ENCODE measurements at regions not wholly inside any gene's neighbourhood (a gene's known extent, or its start where the extent isn't known, plus 50 kb on each side); places are given as distances from the start of the nearest gene placed in this dataset.

DNA sequence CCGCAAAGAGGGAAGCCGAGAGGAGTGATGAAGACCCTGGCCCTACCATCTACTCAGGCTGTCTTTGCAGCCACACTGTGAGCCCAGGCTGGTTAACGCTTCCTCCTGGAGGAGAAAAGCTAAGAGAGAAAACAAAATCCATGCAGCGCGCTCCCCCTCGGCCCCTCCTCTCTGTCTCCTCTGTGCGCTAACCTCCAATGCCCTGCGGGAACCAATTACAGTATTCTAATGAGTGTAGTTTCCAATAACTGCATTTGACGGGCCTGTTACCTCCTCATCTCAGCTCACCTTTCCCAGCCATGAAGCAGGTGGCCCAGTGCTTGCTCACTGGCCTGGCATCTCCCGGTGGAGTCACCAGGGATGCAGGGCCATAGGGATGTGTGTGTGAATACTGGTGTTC, 565.5 kb downstream of the EBF1 start:
- Histone ChIP-seq H3K9me1 (ENCODE audit: control insufficient read depth, extremely low read depth, insufficient read depth, low read length) (no peaks in the 10 kb centered on the region), H3K79me2 (ENCODE audit: control insufficient read depth, insufficient read depth, low read length) (no peaks in the 10 kb centered on the region), H3K9me3 (ENCODE audit: control insufficient read depth, low read depth, low read length) (no peaks in the 10 kb centered on the region), H3K27ac (ENCODE audit: control insufficient read depth, insufficient read depth, low read length) (no peak overlapping the region), H3K4me3 (ENCODE audit: control insufficient read depth in 2 of 3, extremely low read depth in 1 of 3, insufficient read depth in 2 of 3, low read depth in 1 of 3, low read length in 3 of 3) (no peak overlapping the region), H3K4me1 (ENCODE audit: control insufficient read depth, extremely low read depth, insufficient read depth, low read length) (no peaks in the 10 kb centered on the region), H3K27me3 (ENCODE audit: control insufficient read depth, extremely low read depth, insufficient read depth, low read length) (peaks cover 4% of the 10 kb centered on the region), H3K36me3 (ENCODE audit: control insufficient read depth in 2 of 2, extremely low read depth in 1 of 2, insufficient read depth in 2 of 2, low read length in 2 of 2) (no peaks in the 10 kb centered on the region), H2AFZ (ENCODE audit: control insufficient read depth, low read length) (no peak overlapping the region), H3K4me2 (ENCODE audit: control insufficient read depth, extremely low read depth, insufficient read depth, low read depth, low read length) (no peak overlapping the region), H3K9ac (ENCODE audit: control insufficient read depth, extremely low read depth, insufficient read depth, low read length) (no peak overlapping the region), H4K20me1 (ENCODE audit: control insufficient read depth, extremely low read depth, insufficient read depth, low read length) (no peaks in the 10 kb centered on the region)
- dilution Hi-C loops (cut with MboI; ENCODE audit: extremely low pct_ligation_motif_present, low sequenced_read_pairs), result no loop called here
- no peak for DNase-seq (ENCODE audit: low read depth, low spot score)
- no peak for TF ChIP-seq EZH2 (IDR thresholded peaks at IDR 0.05; ENCODE audit: low read length)
- TF ChIP-seq, protein P1, sequence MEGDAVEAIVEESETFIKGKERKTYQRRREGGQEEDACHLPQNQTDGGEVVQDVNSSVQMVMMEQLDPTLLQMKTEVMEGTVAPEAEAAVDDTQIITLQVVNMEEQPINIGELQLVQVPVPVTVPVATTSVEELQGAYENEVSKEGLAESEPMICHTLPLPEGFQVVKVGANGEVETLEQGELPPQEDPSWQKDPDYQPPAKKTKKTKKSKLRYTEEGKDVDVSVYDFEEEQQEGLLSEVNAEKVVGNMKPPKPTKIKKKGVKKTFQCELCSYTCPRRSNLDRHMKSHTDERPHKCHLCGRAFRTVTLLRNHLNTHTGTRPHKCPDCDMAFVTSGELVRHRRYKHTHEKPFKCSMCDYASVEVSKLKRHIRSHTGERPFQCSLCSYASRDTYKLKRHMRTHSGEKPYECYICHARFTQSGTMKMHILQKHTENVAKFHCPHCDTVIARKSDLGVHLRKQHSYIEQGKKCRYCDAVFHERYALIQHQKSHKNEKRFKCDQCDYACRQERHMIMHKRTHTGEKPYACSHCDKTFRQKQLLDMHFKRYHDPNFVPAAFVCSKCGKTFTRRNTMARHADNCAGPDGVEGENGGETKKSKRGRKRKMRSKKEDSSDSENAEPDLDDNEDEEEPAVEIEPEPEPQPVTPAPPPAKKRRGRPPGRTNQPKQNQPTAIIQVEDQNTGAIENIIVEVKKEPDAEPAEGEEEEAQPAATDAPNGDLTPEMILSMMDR (optimal IDR thresholded peaks at IDR 0.05 in 1 of 3, IDR thresholded peaks at IDR 0.05 in 1 of 3, conservative IDR thresholded peaks at IDR 0.05 in 1 of 3; ENCODE audit: extremely low read depth in 1 of 3, insufficient read depth in 2 of 3, low read length in 3 of 3), result no peak
- no peak for FAIRE-seq

DNA sequence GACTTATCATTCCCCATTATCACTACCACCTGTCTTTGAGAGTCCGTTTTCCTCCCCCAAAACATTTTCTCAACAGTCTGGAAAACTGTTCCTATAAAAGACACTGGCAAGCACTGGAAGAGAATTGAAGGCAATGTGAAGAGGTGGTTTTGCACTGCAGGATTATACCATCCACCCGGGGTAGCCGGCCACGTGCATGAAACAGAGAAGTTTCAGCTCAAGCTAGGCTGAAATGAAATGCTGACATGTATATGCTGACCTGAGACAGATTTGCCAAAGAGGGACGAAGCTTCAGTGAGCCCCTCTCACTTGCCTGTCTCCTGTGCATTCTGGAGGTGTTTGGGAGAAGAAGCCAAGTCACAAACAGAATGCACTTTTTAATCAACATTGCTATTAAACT, 567.0 kb downstream of the EBF1 start:
- H3K4me3 ChIP-seq (ENCODE audit: control insufficient read depth in 2 of 3, extremely low read depth in 1 of 3, insufficient read depth in 2 of 3, low read depth in 1 of 3, low read length in 3 of 3), result no peak overlapping the region
- no peak for FAIRE-seq
- no peaks in the 10 kb centered on the region for H3K36me3 ChIP-seq (ENCODE audit: control insufficient read depth in 2 of 2, extremely low read depth in 1 of 2, insufficient read depth in 2 of 2, low read length in 2 of 2)
- no peaks in the 10 kb centered on the region for H3K79me2 ChIP-seq (ENCODE audit: control insufficient read depth, insufficient read depth, low read length)
- no peak for DNase-seq (ENCODE audit: low read depth, low spot score)
- no peak overlapping the region for H2AFZ ChIP-seq (ENCODE audit: control insufficient read depth, low read length)
- TF ChIP-seq EZH2 (IDR thresholded peaks at IDR 0.05; ENCODE audit: low read length), result no peak
- TF ChIP-seq, protein P1 (optimal IDR thresholded peaks at IDR 0.05 in 1 of 3, IDR thresholded peaks at IDR 0.05 in 1 of 3, conservative IDR thresholded peaks at IDR 0.05 in 1 of 3; ENCODE audit: extremely low read depth in 1 of 3, insufficient read depth in 2 of 3, low read length in 3 of 3), result no peak
- H3K4me2 ChIP-seq (ENCODE audit: control insufficient read depth, extremely low read depth, insufficient read depth, low read depth, low read length), result no peak overlapping the region
- no peak overlapping the region for H3K27ac ChIP-seq (ENCODE audit: control insufficient read depth, insufficient read depth, low read length)
- no peaks in the 10 kb centered on the region for H3K4me1 ChIP-seq (ENCODE audit: control insufficient read depth, extremely low read depth, insufficient read depth, low read length)
- dilution Hi-C loops (cut with MboI; ENCODE audit: extremely low pct_ligation_motif_present, low sequenced_read_pairs), result no loop called here
- no peak overlapping the region for H3K9ac ChIP-seq (ENCODE audit: control insufficient read depth, extremely low read depth, insufficient read depth, low read length)
- no peaks in the 10 kb centered on the region for H4K20me1 ChIP-seq (ENCODE audit: control insufficient read depth, extremely low read depth, insufficient read depth, low read length)
- peaks cover 4% of the 10 kb centered on the region for H3K27me3 ChIP-seq (ENCODE audit: control insufficient read depth, extremely low read depth, insufficient read depth, low read length)
- H3K9me1 ChIP-seq (ENCODE audit: control insufficient read depth, extremely low read depth, insufficient read depth, low read length), result no peaks in the 10 kb centered on the region
- no peaks in the 10 kb centered on the region for H3K9me3 ChIP-seq (ENCODE audit: control insufficient read depth, low read depth, low read length)

All from keratinocyte (primary cell).